Small intestine (tissue), 7 donors: ENCODE measurements at regions not wholly inside any gene's neighbourhood (a gene's known extent, or its start where the extent isn't known, plus 50 kb on each side); places are given as distances from the start of the nearest gene placed in this dataset.
A peak's percentile ranks its signal among the peaks of the same experiment; 100 is the strongest.

Source experiments
- DNase-seq, 2 donors: peaks; one replicate each; pipeline versions ENCODE4 v3.0.0 to v3.0.0-alpha.2; 2013
- FAIRE-seq: peaks from 2 replicates; lab custom pipeline; 2012; peaks lifted over from hg19 to GRCh38; lab: Jason Lieb, UNC
- H3K27ac ChIP-seq, 3 donors: one replicate each; pipeline ENCODE4 v1.5.1; 2013; ENCODE audit warnings: low read length in 2 of 3, mild to moderate bottlenecking in 2 of 3, control low read depth in 1 of 3, inconsistent platforms in 1 of 3, low read depth in 1 of 3, moderate library complexity in 1 of 3
- H3K27me3 ChIP-seq, 3 donors: one replicate each; pipeline ENCODE4 v1.6.1; 2013; ENCODE audit warnings: low read length in 3 of 3, inconsistent platforms in 1 of 3; ENCODE audit not compliant: control insufficient read depth in 3 of 3, insufficient read depth in 3 of 3
- H3K36me3 ChIP-seq, 3 donors: one replicate each; pipeline ENCODE4 v1.6.1; 2013; ENCODE audit warnings: low read length in 3 of 3, inconsistent platforms in 1 of 3, low read depth in 1 of 3, mild to moderate bottlenecking in 1 of 3, moderate library complexity in 1 of 3; ENCODE audit not compliant: control insufficient read depth in 3 of 3, insufficient read depth in 2 of 3
- H3K4me1 ChIP-seq, 3 donors: one replicate each; pipeline ENCODE4 v1.6.1; 2013; ENCODE audit warnings: low read length in 2 of 3, inconsistent platforms in 1 of 3, low read depth in 1 of 3, mild to moderate bottlenecking in 1 of 3, moderate library complexity in 1 of 3; ENCODE audit not compliant: control insufficient read depth in 3 of 3, insufficient read depth in 2 of 3
- H3K4me3 ChIP-seq, 3 donors: one replicate each; pipeline ENCODE4 v1.5.1; 2013; ENCODE audit warnings: low read length in 3 of 3, control low read depth in 1 of 3, inconsistent platforms in 1 of 3, low read depth in 1 of 3, mild to moderate bottlenecking in 1 of 3, moderate library complexity in 1 of 3
- H3K9me3 ChIP-seq, 2 donors: one replicate each; pipeline ENCODE4 v1.6.1; 2013; ENCODE audit warnings: low read depth in 1 of 2, low read length in 1 of 2; ENCODE audit not compliant: control insufficient read depth in 2 of 2, insufficient read depth in 1 of 2
- WGBS, 3 donors: extraction: QIAGEN DNeasy Blood & Tissue Kit; methylation state at CpG; one replicate each; pipeline ENCODE4 v1.1.7; 2013; 5-methylcytosine and 5-hydroxymethylcytosine counted together
- donor health status: healthy with polysubstance abuse.
- donor health status: control.
- donor health status: control.
- donor health status: Bipolar disorder and iron deficiency.
- donor health status: healthy.

DNA sequence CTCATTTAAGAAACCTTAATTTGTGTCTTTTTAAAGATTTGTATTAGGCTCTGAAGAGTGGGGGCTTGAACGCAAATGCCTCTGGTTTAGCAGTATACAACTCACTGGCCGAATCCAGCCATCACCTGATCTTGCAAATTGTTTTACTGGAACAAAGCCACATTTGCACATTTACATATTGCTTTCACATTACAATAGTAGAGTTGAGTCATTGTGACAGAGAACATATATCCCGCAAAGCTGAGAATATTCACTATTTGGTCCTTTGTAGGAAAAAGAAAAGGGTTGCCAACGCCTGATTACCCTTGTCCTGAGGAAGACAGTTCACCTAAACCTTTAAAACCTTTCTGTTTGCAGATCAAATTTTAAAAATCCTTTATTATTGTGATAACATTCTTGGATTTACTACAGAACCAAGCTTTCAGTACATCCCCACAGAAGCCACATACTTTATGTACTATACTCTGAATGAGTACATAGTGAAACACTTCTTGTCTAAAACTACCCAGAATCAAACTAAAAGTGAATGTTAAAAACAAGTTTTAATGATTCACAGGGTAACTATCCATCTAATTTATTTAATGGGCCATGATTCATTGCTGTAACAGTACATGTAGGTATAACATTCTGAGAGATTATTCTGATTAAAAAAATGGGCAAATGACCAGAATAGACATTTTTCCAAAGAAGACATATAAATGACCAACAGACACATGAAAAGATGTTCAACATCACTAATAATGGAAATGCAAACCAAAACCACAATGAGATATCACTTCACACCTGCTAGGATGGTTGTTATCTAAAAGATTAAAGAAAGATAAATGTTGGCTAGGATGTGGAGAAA, 161.0 kb downstream of the SLC25A46 start:
- Histone ChIP-seq H3K9me3 (no peaks in the 10 kb centered on the region), H3K36me3 (no peaks in the 10 kb centered on the region), H3K27ac (no peak overlapping the region), H3K27me3 (no peaks in the 10 kb centered on the region), H3K4me1 (no peaks in the 10 kb centered on the region), H3K4me3 (no peak overlapping the region)
- DNase-seq (no peak), FAIRE-seq (no peak)
- 35 to 62% (median 58%) methylated on average over 4 of the region's 4 CpGs for WGBS, 3 donors

DNA sequence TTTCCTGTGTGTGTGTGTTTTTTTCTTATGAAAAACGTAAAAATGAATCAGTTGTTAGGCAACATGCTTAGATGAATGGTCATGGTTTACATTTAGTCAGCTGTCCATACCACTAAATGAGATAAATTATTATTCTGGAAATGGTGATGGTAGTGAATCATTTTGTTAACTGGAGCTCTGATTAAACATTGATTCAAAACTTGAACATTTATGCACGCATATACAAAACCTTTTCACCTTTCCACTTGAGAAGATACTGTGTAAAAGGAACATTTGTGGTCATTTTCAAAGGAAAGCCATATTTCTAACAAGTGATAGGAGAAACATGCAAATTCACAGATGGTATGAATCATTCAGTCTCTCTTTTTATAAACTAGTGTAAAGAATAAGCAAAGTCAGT, 162.0 kb downstream of the SLC25A46 start:
- Histone ChIP-seq H3K27me3 (no peaks in the 10 kb centered on the region), H3K36me3 (no peaks in the 10 kb centered on the region), H3K4me1 (no peaks in the 10 kb centered on the region), H3K4me3 (no peak overlapping the region), H3K9me3 (no peaks in the 10 kb centered on the region), H3K27ac (no peak overlapping the region)
- WGBS, 3 donors: 50 to 53% (median 50%) methylated on average over 2 of the region's 2 CpGs
- DNase-seq (no peak), FAIRE-seq (no peak)

DNA sequence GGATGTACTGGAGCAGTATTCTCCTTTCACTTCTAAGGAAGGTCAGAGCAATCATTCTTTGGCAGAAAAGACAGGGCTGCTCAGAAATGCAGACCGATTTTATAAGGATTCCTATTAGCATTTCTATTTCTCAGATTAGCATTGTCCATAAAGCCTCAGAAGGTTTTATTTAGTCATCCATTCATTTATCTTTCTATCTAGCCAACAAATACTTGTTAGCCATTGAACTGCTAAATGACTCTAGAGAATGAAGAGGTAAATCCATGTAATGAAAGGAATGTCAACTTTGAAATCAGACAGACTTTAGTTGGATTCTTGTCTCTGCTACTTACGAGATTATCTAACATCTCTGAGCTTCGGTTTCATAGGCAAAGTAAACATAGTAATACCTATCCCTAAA, 165.2 kb downstream of the SLC25A46 start:
- FAIRE-seq (no peak), DNase-seq (no peak)
- Histone ChIP-seq H3K4me1 (no peaks in the 10 kb centered on the region), H3K27ac (no peak overlapping the region), H3K9me3 (no peaks in the 10 kb centered on the region), H3K27me3 (no peaks in the 10 kb centered on the region), H3K36me3 (no peaks in the 10 kb centered on the region), H3K4me3 (no peak overlapping the region)
- 40 to 63% (median 49%) methylated on average over 3 of the region's 3 CpGs for WGBS, 3 donors

DNA sequence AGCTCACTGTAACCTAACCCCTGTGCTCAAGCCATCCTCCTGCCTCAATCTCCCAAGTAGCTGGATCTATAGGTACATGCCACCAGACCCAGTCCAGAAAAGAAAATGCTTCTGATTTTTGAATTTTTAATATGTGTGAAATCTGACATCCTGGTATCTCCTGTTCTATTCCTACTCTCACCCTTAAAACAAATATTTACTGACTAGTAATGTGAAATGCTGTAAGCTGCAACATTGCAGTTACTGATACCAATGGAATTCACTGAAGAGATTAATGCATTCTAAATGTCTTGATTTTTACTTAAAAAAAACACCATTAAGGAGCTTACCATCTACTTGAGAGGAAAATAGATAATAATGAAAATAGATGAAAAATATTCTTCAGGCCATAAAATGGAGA, 162.7 kb upstream of the TSLP start:
- Histone ChIP-seq H3K27me3 (no peaks in the 10 kb centered on the region), H3K9me3 (no peaks in the 10 kb centered on the region), H3K27ac (no peak overlapping the region), H3K4me3 (no peak overlapping the region), H3K4me1 (no peaks in the 10 kb centered on the region), H3K36me3 (no peaks in the 10 kb centered on the region)
- FAIRE-seq (no peak), DNase-seq (no peak)

DNA sequence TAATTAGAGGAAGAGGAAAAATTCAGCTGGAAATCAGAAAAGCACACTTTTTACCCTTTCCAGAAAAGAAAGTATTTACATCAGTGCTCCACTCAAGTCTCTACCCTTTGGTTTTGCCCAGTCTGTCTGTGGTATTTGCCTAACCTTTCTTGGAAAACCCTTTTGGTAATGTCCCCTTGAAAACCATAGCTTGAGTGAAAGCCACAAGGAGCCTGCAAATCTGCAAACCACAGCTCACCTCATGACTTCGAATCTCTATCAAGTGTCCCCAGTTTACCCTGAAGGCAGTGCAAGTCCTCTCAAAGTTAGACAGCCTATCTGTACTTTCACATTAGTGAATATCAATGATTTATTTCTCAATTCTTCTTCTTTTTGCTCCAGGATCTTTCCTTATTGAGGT, 162.1 kb upstream of the TSLP start:
- DNase-seq: no peak
- Histone ChIP-seq H3K4me1 (no peaks in the 10 kb centered on the region), H3K4me3 (no peak overlapping the region), H3K27ac (no peak overlapping the region), H3K27me3 (no peaks in the 10 kb centered on the region), H3K9me3 (no peaks in the 10 kb centered on the region), H3K36me3 (no peaks in the 10 kb centered on the region)
- 70 to 77% (median 75%) methylated on average over 1 of the region's 1 CpG for WGBS, 3 donors
- no peak for FAIRE-seq

DNA sequence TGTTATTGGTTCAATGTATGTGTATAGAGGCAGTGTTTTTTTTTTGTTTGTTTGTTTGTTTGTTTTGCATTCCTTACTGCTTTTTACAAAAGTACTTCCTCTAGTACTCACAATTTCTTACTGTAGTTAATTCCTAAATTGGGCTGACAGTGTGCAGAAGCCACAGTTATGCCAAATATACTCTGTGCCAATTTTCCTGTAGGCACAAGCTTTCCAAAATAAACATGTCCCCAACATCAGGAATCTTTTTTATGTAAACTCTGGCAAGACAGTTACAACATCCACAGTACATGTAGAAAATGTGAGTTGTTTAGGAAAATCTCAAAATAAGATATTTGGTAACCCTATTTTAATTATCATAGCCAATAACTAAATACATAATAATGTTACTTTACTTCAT, 161.6 kb upstream of the TSLP start:
- Histone ChIP-seq H3K4me1 (no peaks in the 10 kb centered on the region), H3K36me3 (no peaks in the 10 kb centered on the region), H3K27me3 (no peaks in the 10 kb centered on the region), H3K4me3 (no peak overlapping the region), H3K9me3 (no peaks in the 10 kb centered on the region), H3K27ac (no peak overlapping the region)
- DNase-seq: no peak
- FAIRE-seq: no peak

DNA sequence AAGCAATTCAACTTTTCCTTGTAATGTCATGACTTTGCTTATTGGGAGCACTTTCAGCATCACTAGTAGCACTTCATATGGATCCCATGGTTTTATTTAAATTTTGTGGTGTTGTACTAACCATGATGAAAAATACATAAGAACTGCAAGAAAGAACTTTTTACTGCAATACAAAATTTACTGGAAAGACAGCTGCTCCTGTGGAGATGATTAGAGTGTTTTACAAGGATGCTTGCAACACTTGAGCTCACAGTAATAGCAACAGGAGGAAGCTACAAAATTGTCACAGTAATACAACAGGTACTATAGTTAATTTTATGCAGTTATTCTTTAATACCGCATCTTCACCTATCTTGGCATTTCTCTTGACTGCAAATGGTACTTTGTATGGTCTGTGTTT, 158.3 kb upstream of the TSLP start:
- no peaks in the 10 kb centered on the region for H3K36me3 ChIP-seq
- H3K4me3 ChIP-seq: no peak overlapping the region
- 93 to 100% (median 96%) methylated on average over 1 of the region's 1 CpG for WGBS, 3 donors
- H3K9me3 ChIP-seq: no peaks in the 10 kb centered on the region
- DNase-seq: no peak
- no peak overlapping the region for H3K27ac ChIP-seq
- H3K27me3 ChIP-seq: no peaks in the 10 kb centered on the region
- no peak for FAIRE-seq
- H3K4me1 ChIP-seq: no peaks in the 10 kb centered on the region

DNA sequence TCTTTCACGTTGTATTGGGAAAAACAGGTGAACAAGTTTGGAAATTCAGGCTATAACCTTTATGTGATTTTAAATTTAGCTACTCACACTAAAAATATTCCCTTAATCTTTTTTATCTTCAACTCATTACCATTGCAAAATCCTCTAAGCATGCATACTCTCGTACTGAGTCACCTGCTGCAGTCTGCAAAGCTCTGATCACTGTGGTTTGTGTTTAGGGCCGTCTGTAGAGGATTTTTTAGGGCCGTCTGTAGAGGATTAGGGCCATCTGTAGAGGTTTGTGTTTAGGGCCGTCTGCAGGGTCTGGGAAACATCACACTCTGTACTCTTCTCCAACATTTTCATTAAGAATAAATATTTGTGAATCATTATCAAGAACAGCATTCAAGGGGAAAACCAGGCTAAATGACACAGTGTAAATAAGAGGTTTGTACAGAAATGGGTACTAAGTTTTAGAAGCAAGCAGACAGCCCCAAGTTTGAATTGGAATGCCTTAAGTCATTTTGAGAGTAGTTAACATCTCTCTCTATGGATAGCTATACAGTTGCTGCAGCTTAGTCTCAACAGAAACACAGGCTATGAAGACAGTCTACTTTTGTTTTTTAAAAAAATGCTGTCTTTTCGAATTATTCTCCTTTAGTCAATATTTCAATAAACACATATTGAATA, 155.0 kb upstream of the TSLP start:
- Histone ChIP-seq H3K36me3 (no peaks in the 10 kb centered on the region), H3K9me3 (no peaks in the 10 kb centered on the region), H3K4me1 (no peaks in the 10 kb centered on the region), H3K27ac (no peak overlapping the region), H3K4me3 (no peak overlapping the region), H3K27me3 (no peaks in the 10 kb centered on the region)
- 27 to 33% (median 32%) methylated on average over 6 of the region's 6 CpGs for WGBS, 3 donors
- peak in 1 of 2 donors; percentile 3 for DNase-seq
- no peak for FAIRE-seq
